Adrenal gland (tissue), 5 donors: ENCODE measurements at regions not wholly inside any gene's neighbourhood (a gene's known extent, or its start where the extent isn't known, plus 50 kb on each side); places are given as distances from the start of the nearest gene placed in this dataset.

ENCODE experiments used
- CTCF ChIP-seq, 6 experiments: fragments of 450-650 bp in 4 of 6; fragments of 200-600 bp in 2 of 6; sonication (generic) in 1 of 6; IDR thresholded peaks; 1 replicate in 5 of 6; 2 replicates in 1 of 6; pipeline versions ENCODE4 v1.5.1 to v1.8.0; 2016 to 2021; ENCODE audit warnings: antibody characterized with exemption in 6 of 6, mild to moderate bottlenecking in 2 of 6, moderate library complexity in 1 of 6
- POLR2A ChIP-seq, 2 donors: fragments of 450-650 bp; IDR thresholded peaks; one replicate each; pipeline ENCODE4 v1.6.1; 2017; ENCODE audit warnings: antibody characterized with exemption in 2 of 2, mild to moderate bottlenecking in 2 of 2, moderate library complexity in 1 of 2
- donor health status: DM: no; HTN: no; CAD: no.

- TF ChIP-seq POLR2A (IDR thresholded peaks at IDR 0.05) (no peak), CTCF (IDR thresholded peaks at IDR 0.05) (no peak)
Observed at GRCh38 chr2:224324604-224325003, 77.3 kb downstream of the FAM124B start.
